K562 (cell line): ENCODE measurements at regions not wholly inside any gene's neighbourhood (a gene's known extent, or its start where the extent isn't known, plus 50 kb on each side); places are given as distances from the start of the nearest gene placed in this dataset.

Experiments
- ATAC-seq: fragments of 200-7000 bp; cut with Tn5 transposase; 3 replicates; pipeline ENCODE4 v1.9.1; 2020; ENCODE audit warnings: moderate library complexity
- BruUV-seq: library from RNA; stranded (reverse); fragments of 400-500 nt; replicated peaks from 2 replicates; lab custom pipeline; 2021; lab: Mats Ljungman, UMichigan
- CTCF ChIA-PET: fragments of 300-600 bp; formaldehyde crosslinking; extraction: SDS; loops from one replicate; lab custom pipeline; 2021; ENCODE audit warnings: low intra/inter-chr PET ratio; lab: Yijun Ruan, JAX
- POLR2A ChIA-PET: fragments of 300-600, 350-650 bp; sonication (Branson Sonifier 250); formaldehyde crosslinking; extraction: SDS; loops from one replicate; lab custom pipeline; 2021; ENCODE audit warnings: antibody characterized with exemption, inconsistent platforms; lab: Yijun Ruan, JAX
- DNase-seq, 4 experiments: peaks; one replicate each; pipeline versions ENCODE4 v3.0.0 to v3.0.0-alpha.2; 2011 to 2018; ENCODE audit warnings: low spot score in 3 of 4, mixed read lengths in 3 of 4; ENCODE audit errors: extremely low read depth in 1 of 4
- FAIRE-seq: peaks from 2 replicates; lab custom pipeline; 2011; peaks lifted over from hg19 to GRCh38; lab: Jason Lieb, UNC
- H2AFZ ChIP-seq: 2 replicates; pipeline ENCODE4 v1.6.0; 2011; ENCODE audit warnings: low read depth, low read length, control low read depth, inconsistent platforms
- H3K27ac ChIP-seq: fragments of 200-600 bp; 3 replicates; pipeline ENCODE4 v1.8.0; 2011; ENCODE audit warnings: low read depth, mild to moderate bottlenecking, control low read depth, inconsistent platforms, low read length, moderate library complexity, mixed read lengths; ENCODE audit errors: extremely low read depth
- H3K27me3 ChIP-seq, 2 experiments: fragments of 300-600 bp in 1 of 2; 2 replicates in 1 of 2; 3 replicates in 1 of 2; pipeline versions ENCODE4 v1.6.0 to v1.8.0; 2011; ENCODE audit warnings: inconsistent platforms in 2 of 2, low read length in 2 of 2, mild to moderate bottlenecking in 1 of 2, mixed read lengths in 1 of 2, moderate library complexity in 1 of 2; ENCODE audit not compliant: control insufficient read depth in 2 of 2, insufficient read depth in 2 of 2
- H3K36me3 ChIP-seq: fragments of 300-600 bp; 3 replicates; pipeline ENCODE4 v1.8.0; 2011; ENCODE audit warnings: mild to moderate bottlenecking, low read length, inconsistent platforms; ENCODE audit not compliant: control insufficient read depth, insufficient read depth
- H3K4me1 ChIP-seq, 2 experiments: fragments of 200-600 bp in 1 of 2; replicated peaks in 1 of 2; 2 replicates in 1 of 2; 3 replicates in 1 of 2; pipeline versions ENCODE4 v1.5.1 to v1.8.0; 2011; ENCODE audit warnings: inconsistent platforms in 2 of 2, low read length in 2 of 2, mild to moderate bottlenecking in 1 of 2, mixed read lengths in 1 of 2, moderate library complexity in 1 of 2; ENCODE audit not compliant: control insufficient read depth in 2 of 2, insufficient read depth in 2 of 2
- H3K4me2 ChIP-seq: 2 replicates; pipeline ENCODE4 v1.6.1; 2011; ENCODE audit warnings: low read length, control low read depth, inconsistent platforms, mixed read lengths; ENCODE audit not compliant: insufficient read depth
- H3K4me3 ChIP-seq: fragments of 200-600 bp; sonication (generic), shearing (Covaris generic); 2 replicates; pipeline ENCODE4 v1.5.1; 2016; ENCODE audit warnings: control low read depth, inconsistent platforms
- H3K79me2 ChIP-seq: fragments of 200-600 bp; 3 replicates; pipeline ENCODE4 v1.8.0; 2011; ENCODE audit warnings: low read length, inconsistent platforms; ENCODE audit not compliant: control insufficient read depth, insufficient read depth
- H3K9ac ChIP-seq, 2 experiments: 2 replicates each; pipeline versions ENCODE4 v1.6.0 to v1.6.1; 2011; ENCODE audit warnings: low read depth in 2 of 2, low read length in 2 of 2, control low read depth in 1 of 2, inconsistent platforms in 1 of 2, mild to moderate bottlenecking in 1 of 2, mixed read lengths in 1 of 2; ENCODE audit not compliant: insufficient read depth in 1 of 2
- H3K9me1 ChIP-seq: one replicate; pipeline ENCODE4 v1.6.0; 2011; ENCODE audit warnings: inconsistent platforms, mild to moderate bottlenecking, low read length, moderate library complexity; ENCODE audit not compliant: control insufficient read depth, insufficient read depth
- H3K9me3 ChIP-seq: replicated peaks from 2 replicates; pipeline ENCODE4 v1.5.1; 2011; ENCODE audit warnings: low read depth, low read length, inconsistent platforms; ENCODE audit not compliant: control insufficient read depth, insufficient read depth
- H4K20me1 ChIP-seq: replicated peaks from 2 replicates; pipeline ENCODE4 v1.6.1; 2011; ENCODE audit warnings: low read length, inconsistent platforms, mixed read lengths; ENCODE audit not compliant: control insufficient read depth, insufficient read depth
- EGR1 ChIP-seq: fragments of 450-650 bp; conservative IDR thresholded peaks from 2 replicates; pipeline ENCODE4 v1.6.1; 2017; ENCODE audit warnings: mild to moderate bottlenecking
- NFIC ChIP-seq: fragments of 450-650 bp; IDR thresholded peaks from 2 replicates; pipeline ENCODE4 v1.6.1; 2017; ENCODE audit warnings: mild to moderate bottlenecking, inconsistent platforms
- PCBP1 ChIP-seq: fragments of 200-400 bp; formaldehyde crosslinking; IDR thresholded peaks from 2 replicates; pipeline ENCODE4 v1.6.1; 2018; ENCODE audit warnings: mild to moderate bottlenecking, low read depth, low read length; ENCODE audit not compliant: poor library complexity, severe bottlenecking
- ZBTB12 ChIP-seq: fragments of 250-450 bp; sonication (Bioruptor Pico); IDR thresholded peaks from 2 replicates; pipeline ENCODE4 v1.4.0; 2020
- ZBTB2 ChIP-seq: fragments of 450-650 bp; IDR thresholded peaks from 2 replicates; pipeline ENCODE4 v1.6.1; 2016; ENCODE audit warnings: antibody characterized with exemption
- WGBS: fragments of 100-300 bp; shearing (Covaris generic); methylation state at CpG from one replicate; pipeline ENCODE4 v1.1.6; 2016; ENCODE audit warnings: low coverage, mixed read lengths; ENCODE audit not compliant: insufficient coverage; ENCODE audit errors: missing lambda C conversion rate; 5-methylcytosine and 5-hydroxymethylcytosine counted together
- in situ Hi-C: fragments of 300-500 bp; cut with MboI; formaldehyde crosslinking; loops from 4 replicates; pipeline ENCODE4 v1.15.0; 2018; ENCODE audit warnings: inconsistent platforms, mixed read lengths
- intact Hi-C: fragments of 100-400 bp; cut with micrococcal nuclease; formaldehyde crosslinking; loops from 2 replicates; pipeline ENCODE4 v1.14.2; 2022

- H3K4me1 ChIP-seq: no peaks in the 10 kb centered on the region
- H3K79me2 ChIP-seq: no peaks in the 10 kb centered on the region
- ChIA-PET CTCF (no interaction called here), POLR2A (no interaction called here)
- no peak overlapping the region for H3K4me3 ChIP-seq
- H2AFZ ChIP-seq: no peak overlapping the region
- in situ Hi-C loops (no loop called here), intact Hi-C loops (no loop called here)
- BruUV-seq: no TSS peak
- no peaks in the 10 kb centered on the region for H3K9me3 ChIP-seq
- H3K36me3 ChIP-seq: no peaks in the 10 kb centered on the region
- FAIRE-seq (no peak), DNase-seq (no peak), ATAC-seq (no peak)
- 0% methylated on average over 6 of the region's 6 CpGs for WGBS
- H3K4me2 ChIP-seq: no peak overlapping the region
- H3K27me3 ChIP-seq: no peaks in the 10 kb centered on the region; a peak in 1 of 5 replicates
- no peak overlapping the region for H3K27ac ChIP-seq
- H3K9ac ChIP-seq: no peak overlapping the region
- no peak for TF ChIP-seq EGR1
- TF ChIP-seq NFIC: 0 out of 2 replicates have a peak, but pooled peaks have one; percentile 8
- no peaks in the 10 kb centered on the region for H4K20me1 ChIP-seq
- H3K9me1 ChIP-seq: no peaks in the 10 kb centered on the region
Observed at GRCh38 chr3:181885868-181886630, 174.3 kb downstream of the SOX2 start.

GRCh38 chr3:181886676-181887075, 175.0 kb downstream of the SOX2 start:
- intact Hi-C loops: no loop called here
- Histone ChIP-seq H3K9me1 (no peaks in the 10 kb centered on the region), H3K27ac (no peak overlapping the region), H2AFZ (no peak overlapping the region), H3K4me2 (no peak overlapping the region), H3K4me3 (no peak overlapping the region), H3K36me3 (no peaks in the 10 kb centered on the region), H3K9ac (no peak overlapping the region), H3K27me3 (no peaks in the 10 kb centered on the region; a peak in 1 of 5 replicates), H3K79me2 (no peaks in the 10 kb centered on the region), H3K9me3 (no peaks in the 10 kb centered on the region), H3K4me1 (no peaks in the 10 kb centered on the region), H4K20me1 (no peaks in the 10 kb centered on the region)
- no TSS peak for BruUV-seq
- FAIRE-seq (no peak), DNase-seq (no peak), ATAC-seq (no peak)
- in situ Hi-C loops: no loop called here
- no peak for TF ChIP-seq PCBP1
- TF ChIP-seq ZBTB12 (CRISPR knock-in tag): no peak
- no peak for TF ChIP-seq ZBTB2
- 2% methylated on average over 3 of the region's 4 CpGs for WGBS
- CTCF ChIA-PET: no interaction called here
- POLR2A ChIA-PET: no interaction called here
